Neural cell (in vitro differentiated cells): ENCODE measurements at regions not wholly inside any gene's neighbourhood (a gene's known extent, or its start where the extent isn't known, plus 50 kb on each side); places are given as distances from the start of the nearest gene placed in this dataset.

ENCODE experiments used
- H2AFZ ChIP-seq: fragments of 200-600, 300-800 bp; sonication (generic), shearing (Covaris generic); 2 replicates; pipeline ENCODE4 v1.6.0; 2014; ENCODE audit warnings: low read depth, mild to moderate bottlenecking, antibody characterized with exemption, low read length, moderate library complexity
- H3F3A ChIP-seq: fragments of 200-600 bp; shearing (Covaris generic); 2 replicates; pipeline ENCODE4 v1.6.1; 2016; ENCODE audit warnings: mild to moderate bottlenecking, moderate library complexity, mixed read lengths, antibody characterized with exemption, low read length; ENCODE audit not compliant: insufficient read depth, poor library complexity, severe bottlenecking
- H3K27ac ChIP-seq: fragments of 200-600, 300-800 bp; sonication (generic), shearing (Covaris generic); 2 replicates; pipeline ENCODE4 v1.5.1; 2014; ENCODE audit warnings: mild to moderate bottlenecking, low read length, moderate library complexity
- H3K27me3 ChIP-seq: fragments of 300-800, 200-600 bp; sonication (generic), shearing (Covaris generic); 2 replicates; pipeline ENCODE4 v1.6.0; 2014; ENCODE audit warnings: mild to moderate bottlenecking, low read depth, low read length, moderate library complexity; ENCODE audit not compliant: insufficient read depth
- H3K36me3 ChIP-seq: fragments of 300-800, 200-600 bp; sonication (generic), shearing (Covaris generic); 2 replicates; pipeline ENCODE4 v1.5.1; 2014; ENCODE audit warnings: mild to moderate bottlenecking, antibody characterized with exemption, low read length, moderate library complexity; ENCODE audit not compliant: insufficient read depth
- H3K4me2 ChIP-seq: fragments of 300-800, 200-600 bp; sonication (generic), shearing (Covaris generic); 2 replicates; pipeline ENCODE4 v1.6.0; 2014; ENCODE audit warnings: mild to moderate bottlenecking, low read length
- H3K4me3 ChIP-seq: fragments of 300-800, 200-600 bp; sonication (generic), shearing (Covaris generic); 2 replicates; pipeline ENCODE4 v1.5.1; 2014; ENCODE audit warnings: mild to moderate bottlenecking, low read length, moderate library complexity
- H3K79me2 ChIP-seq: fragments of 200-600 bp; shearing (Covaris generic); replicated peaks from 2 replicates; pipeline ENCODE4 v1.6.0; 2014; ENCODE audit warnings: mild to moderate bottlenecking, low read length, moderate library complexity; ENCODE audit not compliant: insufficient read depth
- H3K9ac ChIP-seq: fragments of 300-800, 200-600 bp; sonication (generic), shearing (Covaris generic); 2 replicates; pipeline ENCODE4 v1.6.1; 2016; ENCODE audit warnings: mild to moderate bottlenecking, low read length, mixed read lengths
- H3K9me2 ChIP-seq: fragments of 200-600 bp; shearing (Covaris generic); 2 replicates; pipeline ENCODE4 v1.6.1; 2016; ENCODE audit warnings: mild to moderate bottlenecking, low read length, mixed read lengths; ENCODE audit not compliant: insufficient read depth
- H3K9me3 ChIP-seq: fragments of 200-600, 300-800 bp; sonication (generic), shearing (Covaris generic); 2 replicates; pipeline ENCODE4 v1.6.1; 2016; ENCODE audit warnings: mild to moderate bottlenecking, mixed run types, low read length, moderate library complexity, mixed read lengths
- H4K20me1 ChIP-seq: fragments of 200-600 bp; shearing (Covaris generic); 2 replicates; pipeline ENCODE4 v1.6.1; 2016; ENCODE audit warnings: mild to moderate bottlenecking, mixed run types; ENCODE audit not compliant: insufficient read depth
- CTCF ChIP-seq: fragments of 450-650 bp; IDR thresholded peaks from 2 replicates; pipeline ENCODE4 v1.5.1; 2014; ENCODE audit warnings: antibody characterized with exemption, mild to moderate bottlenecking, moderate library complexity; ENCODE audit not compliant: poor library complexity, severe bottlenecking
- EP300 ChIP-seq: fragments of 450-650 bp; conservative IDR thresholded peaks from 2 replicates; pipeline ENCODE4 v1.6.1; 2014; ENCODE audit warnings: antibody characterized with exemption, mild to moderate bottlenecking, moderate library complexity; ENCODE audit not compliant: poor library complexity, severe bottlenecking
- EZH2 ChIP-seq: fragments of 200-600, 300-800 bp; shearing (Covaris generic), sonication (generic); IDR thresholded peaks from 2 replicates; pipeline ENCODE4 v1.6.1; 2014; ENCODE audit warnings: antibody characterized with exemption, low read length, borderline replicate concordance, mild to moderate bottlenecking; ENCODE audit not compliant: insufficient read depth, poor library complexity, severe bottlenecking
- MXI1 ChIP-seq: fragments of 450-650 bp; conservative IDR thresholded peaks from 2 replicates; pipeline ENCODE4 v1.6.1; 2014; ENCODE audit warnings: antibody characterized with exemption, mild to moderate bottlenecking; ENCODE audit not compliant: poor library complexity, severe bottlenecking
- POLR2AphosphoS5 ChIP-seq: IDR thresholded peaks from 2 replicates; pipeline ENCODE4 v1.6.1; 2012
- RAD21 ChIP-seq: fragments of 450-650 bp; conservative IDR thresholded peaks from 2 replicates; pipeline ENCODE4 v1.6.1; 2014; ENCODE audit warnings: antibody characterized with exemption, mild to moderate bottlenecking, moderate library complexity
- REST ChIP-seq: IDR thresholded peaks from 2 replicates; pipeline ENCODE4 v1.6.1; 2012; ENCODE audit warnings: borderline replicate concordance
- SMC3 ChIP-seq: fragments of 450-650 bp; conservative IDR thresholded peaks from 2 replicates; pipeline ENCODE4 v1.6.1; 2014; ENCODE audit warnings: antibody characterized with exemption, mild to moderate bottlenecking, moderate library complexity; ENCODE audit not compliant: poor library complexity
- TAF1 ChIP-seq: IDR thresholded peaks from 2 replicates; pipeline ENCODE4 v1.6.1; 2012; ENCODE audit warnings: low read depth

GRCh38 chr5:116375926-116376325 lies 198.7 kb downstream of the SEMA6A start:
- no peak for TF ChIP-seq SMC3
- TF ChIP-seq EZH2 = no peak
- no peak for TF ChIP-seq EP300
- TF ChIP-seq MXI1 = no peak
- TF ChIP-seq RAD21 = no peak
- no peak for TF ChIP-seq TAF1
- TF ChIP-seq POLR2AphosphoS5 = no peak
- no peak for TF ChIP-seq CTCF
- TF ChIP-seq REST = no peak
- H3K4me2 ChIP-seq = no peak overlapping the region
- H3K9ac ChIP-seq = no peak overlapping the region
- no peaks in the 10 kb centered on the region for H3K79me2 ChIP-seq
- H3F3A ChIP-seq = no peaks in the 10 kb centered on the region
- no peak overlapping the region for H3K4me3 ChIP-seq
- H4K20me1 ChIP-seq = no peaks in the 10 kb centered on the region
- H3K36me3 ChIP-seq = no peaks in the 10 kb centered on the region
- no peaks in the 10 kb centered on the region for H3K27me3 ChIP-seq
- no peaks in the 10 kb centered on the region for H3K9me3 ChIP-seq
- no peaks in the 10 kb centered on the region for H3K9me2 ChIP-seq
- no peak overlapping the region for H2AFZ ChIP-seq
- H3K27ac ChIP-seq = no peak overlapping the region

DNA sequence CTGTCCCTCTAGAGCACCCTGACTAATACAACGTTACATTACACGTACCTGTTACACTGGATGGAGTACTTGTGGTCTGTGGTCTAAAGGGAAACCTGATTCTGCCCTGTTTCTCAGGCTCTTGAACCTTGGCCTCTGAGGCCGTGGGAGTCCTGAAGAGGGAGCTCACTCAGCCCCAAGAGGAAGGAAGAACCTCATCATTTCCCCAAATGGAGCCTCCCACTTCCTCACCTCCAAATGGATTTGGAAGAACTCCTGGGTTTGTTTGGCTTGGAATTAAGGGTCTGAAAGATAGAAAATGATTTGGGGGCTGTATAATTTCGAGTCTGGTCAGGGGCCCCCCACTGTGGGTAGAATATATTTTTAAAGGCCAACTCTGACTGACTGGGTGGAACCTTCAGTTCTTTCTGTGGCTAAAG lies 200.2 kb downstream of the SEMA6A start:
- no peaks in the 10 kb centered on the region for H3K36me3 ChIP-seq
- no peaks in the 10 kb centered on the region for H3K9me2 ChIP-seq
- TF ChIP-seq SMC3 = no peak
- no peak for TF ChIP-seq REST
- no peak for TF ChIP-seq TAF1
- no peak for TF ChIP-seq EP300
- no peak for TF ChIP-seq POLR2AphosphoS5
- TF ChIP-seq CTCF = no peak
- TF ChIP-seq MXI1 = no peak
- no peak for TF ChIP-seq EZH2
- TF ChIP-seq RAD21 = no peak
- H3K9me3 ChIP-seq = no peaks in the 10 kb centered on the region
- no peak overlapping the region for H3K4me2 ChIP-seq
- no peaks in the 10 kb centered on the region for H4K20me1 ChIP-seq
- no peak overlapping the region for H3K9ac ChIP-seq
- no peaks in the 10 kb centered on the region for H3K79me2 ChIP-seq
- H3K27ac ChIP-seq = no peak overlapping the region
- H3K4me3 ChIP-seq = no peak overlapping the region
- no peaks in the 10 kb centered on the region for H3F3A ChIP-seq
- no peaks in the 10 kb centered on the region for H3K27me3 ChIP-seq
- no peak overlapping the region for H2AFZ ChIP-seq
